ENCODE measurements at regions not wholly inside any gene's neighbourhood (a gene's known extent, or its start where the extent isn't known, plus 50 kb on each side); places are given as distances from the start of the nearest gene placed in this dataset.
A peak's percentile ranks its signal among the peaks of the same experiment; 100 is the strongest.

DNA sequence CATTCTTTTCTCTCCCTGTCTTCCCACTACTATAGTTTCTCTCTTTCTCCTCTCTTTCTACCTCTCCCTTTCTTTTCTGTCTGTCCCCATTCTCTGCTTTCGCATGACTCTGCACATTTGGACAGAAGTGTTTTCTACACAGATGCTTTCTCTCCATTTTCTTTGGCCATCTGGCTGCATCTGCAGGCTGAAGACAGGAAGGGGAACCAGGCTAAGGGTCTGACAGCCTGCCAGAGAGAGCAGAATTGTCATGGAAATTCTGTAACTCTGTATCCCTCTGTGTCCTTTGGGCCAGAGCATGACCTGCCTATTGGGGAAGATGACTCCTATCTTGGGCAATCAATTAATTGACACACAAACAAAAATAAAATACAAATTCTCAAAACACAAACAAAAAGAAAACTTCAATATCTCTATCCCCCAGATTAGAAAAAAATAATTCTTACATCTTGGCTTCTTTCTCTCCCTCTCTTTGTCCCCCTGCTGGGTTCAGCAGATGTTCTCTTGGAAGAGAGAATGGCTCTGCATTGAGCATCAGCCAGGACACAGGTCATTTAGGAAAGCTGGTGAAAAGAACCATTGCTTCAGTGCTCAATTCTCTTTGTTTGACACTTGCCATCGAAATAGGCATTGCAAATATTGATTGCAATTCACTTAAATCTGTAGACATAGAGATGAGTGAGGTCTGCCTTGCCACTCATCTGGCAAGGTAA lies 415.9 kb upstream of the KLF4 start:
- H3K4me3 ChIP-seq = no peak overlapping the region
- DNase-seq (ENCODE audit: low spot score) = no peak
- no peak overlapping the region for H3K27ac ChIP-seq

GRCh38 chr9:107899961-107900330 lies 410.4 kb upstream of the KLF4 start:
- DNase-seq (ENCODE audit: low spot score) = no peak
- Histone ChIP-seq H3K4me3 (no peak overlapping the region), H3K27ac (no peak overlapping the region)
- TF ChIP-seq CTCF (IDR thresholded peaks at IDR 0.05) = no peak

More for the DNA sequence above, 415.9 kb upstream of the KLF4 start:
- no peak for TF ChIP-seq CTCF (IDR thresholded peaks at IDR 0.05)

GRCh38 chr9:107898761-107899160 lies 409.2 kb upstream of the KLF4 start:
- no peak for DNase-seq (ENCODE audit: low spot score)
- H3K27ac ChIP-seq = no peak overlapping the region
- H3K4me3 ChIP-seq = no peak overlapping the region
- no peak for TF ChIP-seq CTCF (IDR thresholded peaks at IDR 0.05)

DNA sequence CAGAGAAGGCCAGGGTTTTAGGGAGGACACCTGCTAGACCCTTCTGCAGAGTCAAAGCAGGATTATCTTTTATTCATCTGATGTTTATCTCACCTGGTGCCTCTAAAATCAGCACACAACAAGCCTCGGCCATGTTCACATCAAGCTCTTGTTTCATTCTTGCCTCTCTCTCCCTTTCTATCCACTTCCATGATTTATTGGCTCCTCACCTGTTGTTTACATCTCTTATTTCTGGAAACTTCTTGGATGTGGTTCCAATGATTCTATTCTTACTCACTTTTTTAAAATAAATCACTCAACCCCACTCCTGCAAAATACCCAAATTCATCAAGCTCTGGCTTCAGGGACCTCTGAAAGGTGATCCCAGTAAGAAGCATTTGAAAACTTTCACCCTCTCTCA lies 407.0 kb upstream of the KLF4 start:
- no peak for DNase-seq (ENCODE audit: low spot score)
- Histone ChIP-seq H3K4me3 (no peak overlapping the region), H3K27ac (no peak overlapping the region)
- TF ChIP-seq CTCF (IDR thresholded peaks at IDR 0.05) = no peak

GRCh38 chr9:107895501-107896001 lies 406.0 kb upstream of the KLF4 start:
- TF ChIP-seq CTCF (IDR thresholded peaks at IDR 0.05) = no peak
- no peak overlapping the region for H3K27ac ChIP-seq
- no peak for DNase-seq (ENCODE audit: low spot score)
- no peak overlapping the region for H3K4me3 ChIP-seq

DNA sequence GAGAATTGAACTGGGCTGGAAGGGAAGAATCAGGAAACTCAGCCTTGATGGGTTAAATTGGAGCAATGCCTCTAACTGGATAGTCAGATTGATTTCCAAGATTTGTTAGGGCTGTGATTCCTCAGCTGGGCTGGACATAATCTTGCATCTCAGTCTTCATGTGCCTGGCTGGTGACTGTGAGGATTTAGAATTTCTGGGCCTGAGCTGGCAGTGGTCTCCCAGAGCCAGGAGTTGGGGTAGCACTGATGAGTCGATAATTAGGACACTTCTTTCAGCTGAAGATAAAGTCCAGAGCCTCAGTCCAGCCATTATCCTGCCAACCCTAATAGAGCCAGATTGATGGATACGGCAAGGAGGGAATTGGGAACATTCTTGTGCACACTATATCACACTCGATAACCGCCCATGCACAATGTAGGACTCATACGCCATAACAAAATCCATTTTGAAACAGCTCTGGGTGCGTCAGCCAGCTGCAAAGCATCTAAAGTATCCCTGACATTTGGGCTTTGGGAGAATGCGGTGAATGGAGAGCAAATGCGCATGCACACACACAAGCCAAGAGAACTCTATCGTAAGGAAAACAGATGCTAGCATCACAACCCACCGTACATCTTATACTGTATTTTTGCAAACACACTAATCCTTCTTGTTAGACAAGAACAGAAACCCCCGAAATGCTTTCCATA lies 405.1 kb upstream of the KLF4 start:
- H3K4me3 ChIP-seq = peak overlapping the region; percentile 13
- no peak for DNase-seq (ENCODE audit: low spot score)
- H3K27ac ChIP-seq = peak overlapping the region in 1 of 2 donors; percentile 4
- TF ChIP-seq CTCF (IDR thresholded peaks at IDR 0.05) = no peak
